CD14-positive monocyte (primary cell): ENCODE measurements at regions not wholly inside any gene's neighbourhood (a gene's known extent, or its start where the extent isn't known, plus 50 kb on each side); places are given as distances from the start of the nearest gene placed in this dataset.

Source experiments
- DNase-seq, 3 donors: peaks; one replicate each; pipeline ENCODE4 v3.0.0-alpha.2; 2011 to 2022
- H2AFZ ChIP-seq: 2 replicates; pipeline ENCODE4 v1.6.0; 2012; ENCODE audit warnings: mild to moderate bottlenecking, low read depth, low read length, inconsistent platforms; ENCODE audit not compliant: insufficient read depth, poor library complexity, severe bottlenecking
- H3K27ac ChIP-seq, 2 donors: 1 replicate in 1 of 2; 2 replicates in 1 of 2; pipeline ENCODE4 v1.5.1; 2012 to 2013; ENCODE audit warnings: low read length in 2 of 2, control low read depth in 1 of 2, inconsistent platforms in 1 of 2, low read depth in 1 of 2, mild to moderate bottlenecking in 1 of 2
- H3K27me3 ChIP-seq, 2 donors: one replicate each; pipeline versions ENCODE4 v1.6.0 to v1.6.1; 2011 to 2013; ENCODE audit warnings: low read length in 2 of 2; ENCODE audit not compliant: control insufficient read depth in 2 of 2, insufficient read depth in 2 of 2
- H3K36me3 ChIP-seq, 2 donors: replicated peaks in 1 of 2; 1 replicate in 1 of 2; 2 replicates in 1 of 2; pipeline versions ENCODE4 v1.5.1 to v1.6.1; 2012 to 2013; ENCODE audit warnings: low read length in 2 of 2, control low read depth in 1 of 2, inconsistent platforms in 1 of 2, mild to moderate bottlenecking in 1 of 2; ENCODE audit not compliant: insufficient read depth in 2 of 2, control insufficient read depth in 1 of 2
- H3K4me1 ChIP-seq, 2 donors: 1 replicate in 1 of 2; 2 replicates in 1 of 2; pipeline versions ENCODE4 v1.5.1 to v1.6.1; 2012 to 2013; ENCODE audit warnings: low read length in 2 of 2, control low read depth in 1 of 2, inconsistent platforms in 1 of 2, mild to moderate bottlenecking in 1 of 2, moderate library complexity in 1 of 2; ENCODE audit not compliant: insufficient read depth in 2 of 2, control insufficient read depth in 1 of 2
- H3K4me2 ChIP-seq: replicated peaks from 2 replicates; pipeline ENCODE3; 2012; ENCODE audit warnings: low read length, moderate library complexity, mild to moderate bottlenecking; ENCODE audit not compliant: poor library complexity, severe bottlenecking; ENCODE audit errors: extremely low read depth
- H3K4me3 ChIP-seq, 3 experiments: fragments of 200-600 bp in 1 of 3; sonication (generic) in 1 of 3; replicated peaks in 1 of 3; 1 replicate in 2 of 3; 2 replicates in 1 of 3; pipeline ENCODE4 v1.5.1; 2011 to 2013; ENCODE audit warnings: low read length in 3 of 3, mild to moderate bottlenecking in 3 of 3, control low read depth in 2 of 3, low read depth in 2 of 3, inconsistent platforms in 1 of 3, moderate library complexity in 1 of 3
- H3K79me2 ChIP-seq: 2 replicates; pipeline ENCODE4 v1.6.0; 2012; ENCODE audit warnings: mild to moderate bottlenecking, control low read depth, inconsistent platforms, low read length, moderate library complexity; ENCODE audit not compliant: insufficient read depth
- H3K9ac ChIP-seq: 2 replicates; pipeline ENCODE4 v1.6.0; 2017; ENCODE audit warnings: low read length, mild to moderate bottlenecking; ENCODE audit not compliant: insufficient read depth, poor library complexity, severe bottlenecking
- H3K9me3 ChIP-seq, 2 donors: replicated peaks in 1 of 2; 1 replicate in 1 of 2; 2 replicates in 1 of 2; pipeline versions ENCODE4 v1.5.1 to v1.6.1; 2012 to 2013; ENCODE audit warnings: low read length in 2 of 2, control low read depth in 1 of 2; ENCODE audit not compliant: control insufficient read depth in 1 of 2, insufficient read depth in 1 of 2
- H4K20me1 ChIP-seq: 2 replicates; pipeline ENCODE4 v1.6.0; 2012; ENCODE audit warnings: mild to moderate bottlenecking, low read length, control low read depth, moderate library complexity; ENCODE audit not compliant: insufficient read depth
- H3K27ac Mint-ChIP-seq, 7 donors: one replicate each; pipeline ENCODE4 v1.8.0; 2020; ENCODE audit warnings: mild to moderate bottlenecking in 7 of 7, mixed read lengths in 7 of 7, moderate library complexity in 6 of 7, inconsistent platforms in 2 of 7
- H3K27me3 Mint-ChIP-seq, 3 donors: one replicate each; pipeline ENCODE4 v1.8.0; 2021 to 2022; ENCODE audit warnings: low read depth in 3 of 3, mild to moderate bottlenecking in 3 of 3, mixed read lengths in 3 of 3, moderate library complexity in 3 of 3, inconsistent platforms in 1 of 3
- H3K36me3 Mint-ChIP-seq, 2 donors: one replicate each; pipeline ENCODE4 v1.8.0; 2020; ENCODE audit warnings: mixed read lengths in 2 of 2, inconsistent platforms in 1 of 2, mild to moderate bottlenecking in 1 of 2
- H3K4me1 Mint-ChIP-seq: one replicate; pipeline ENCODE4 v1.8.0; 2020; ENCODE audit warnings: mild to moderate bottlenecking, mixed read lengths
- H3K4me3 Mint-ChIP-seq, 2 donors: one replicate each; pipeline ENCODE4 v1.8.0; 2020; ENCODE audit warnings: mild to moderate bottlenecking in 2 of 2, mixed read lengths in 2 of 2, moderate library complexity in 1 of 2
- H3K9me3 Mint-ChIP-seq, 7 donors: one replicate each; pipeline ENCODE4 v1.8.0; 2020 to 2022; ENCODE audit warnings: mixed read lengths in 7 of 7, mild to moderate bottlenecking in 6 of 7, moderate library complexity in 6 of 7, inconsistent platforms in 2 of 7
- CTCF ChIP-seq: fragments of 200-600 bp; IDR thresholded peaks from one replicate; pipeline ENCODE4 v1.8.0; 2022; ENCODE audit warnings: antibody characterized with exemption, mild to moderate bottlenecking
- WGBS: methylation state at CpG from one replicate; pipeline ENCODE4 v1.1.5; 2013; ENCODE audit warnings: missing lambda C conversion rate; ENCODE audit not compliant: insufficient coverage; 5-methylcytosine and 5-hydroxymethylcytosine counted together
- intact Hi-C, 2 donors: fragments of 100-400 bp; cut with micrococcal nuclease; formaldehyde crosslinking; loops; one replicate each; pipeline versions ENCODE4 v1.15.0 to v1.15.1; 2023

DNA sequence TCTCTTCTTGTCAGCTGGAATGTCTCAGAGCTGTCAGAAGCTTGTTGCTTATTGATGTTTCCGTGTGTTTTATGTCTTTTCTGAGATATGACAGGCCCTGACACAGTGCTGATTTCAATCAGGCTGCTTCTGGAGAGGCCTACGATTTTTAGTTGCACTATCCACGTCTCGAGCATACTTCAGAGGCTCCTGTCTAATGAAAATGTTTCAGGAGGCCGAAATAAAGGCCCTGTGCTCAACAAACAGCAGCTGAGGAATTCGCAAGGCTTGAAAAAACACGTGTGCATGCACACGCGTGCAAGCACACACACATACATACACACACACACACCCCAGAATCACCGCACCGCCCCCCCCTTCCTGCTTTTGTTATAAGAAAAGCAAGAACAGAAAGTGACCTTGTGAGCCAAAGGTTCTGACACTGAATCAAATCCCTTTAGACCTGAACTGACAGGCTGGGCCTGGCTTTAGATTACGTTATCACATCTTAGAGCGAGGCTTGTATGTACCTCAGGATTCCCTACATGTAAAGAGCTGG lies 296.6 kb downstream of the NR2F2 start:
- no peak overlapping the region for H3K27ac ChIP-seq
- Mint-ChIP-seq H3K4me1 (no peaks in the 10 kb centered on the region), H3K4me3 (no peak overlapping the region), H3K27ac (no peak overlapping the region), H3K9me3 (no peaks in the 10 kb centered on the region), H3K27me3 (peaks cover 1 to 5% (median 3%) of the 10 kb centered on the region in 3 donors), H3K36me3 (no peaks in the 10 kb centered on the region)
- H3K9ac ChIP-seq: no peak overlapping the region
- H3K36me3 ChIP-seq: no peaks in the 10 kb centered on the region
- H3K79me2 ChIP-seq: no peaks in the 10 kb centered on the region
- no peak overlapping the region for H3K4me2 ChIP-seq
- WGBS: 87% methylated on average over 10 of the region's 13 CpGs
- H3K4me3 ChIP-seq: no peak overlapping the region
- H3K4me1 ChIP-seq: no peaks in the 10 kb centered on the region
- intact Hi-C loops: no loop called here
- H2AFZ ChIP-seq: no peak overlapping the region
- H3K27me3 ChIP-seq: peaks cover 0 to 2% of the 10 kb centered on the region in 2 donors
- H3K9me3 ChIP-seq: no peaks in the 10 kb centered on the region
- TF ChIP-seq CTCF: no peak
- H4K20me1 ChIP-seq: no peaks in the 10 kb centered on the region
- DNase-seq: no peak

DNA sequence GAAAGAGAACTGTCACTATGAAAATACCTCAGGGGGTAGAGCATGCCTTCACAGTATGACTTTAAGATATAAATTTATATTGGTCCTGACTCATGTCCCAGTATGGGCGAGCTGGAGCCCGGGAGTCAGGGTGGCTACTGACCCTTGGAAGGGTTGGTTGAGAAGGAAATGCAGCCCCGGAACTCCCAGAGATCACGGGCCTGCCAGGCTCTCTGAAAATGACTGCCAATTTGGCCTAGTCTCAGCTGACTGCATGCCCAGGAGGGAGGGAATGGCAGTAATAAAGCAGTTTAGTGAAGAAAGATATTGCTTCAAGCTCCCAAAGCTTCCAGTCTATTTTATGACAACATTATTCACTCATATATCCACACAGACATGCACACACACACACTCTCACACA lies 299.0 kb downstream of the NR2F2 start:
- no peak for TF ChIP-seq CTCF
- Histone ChIP-seq H3K36me3 (no peaks in the 10 kb centered on the region), H3K4me1 (no peaks in the 10 kb centered on the region), H3K79me2 (no peaks in the 10 kb centered on the region), H3K4me2 (no peak overlapping the region), H3K9ac (no peak overlapping the region), H3K27me3 (peaks cover 0 to 2% of the 10 kb centered on the region in 2 donors), H3K9me3 (no peaks in the 10 kb centered on the region), H3K27ac (no peak overlapping the region), H4K20me1 (no peaks in the 10 kb centered on the region), H2AFZ (no peak overlapping the region), H3K4me3 (no peak overlapping the region)
- H3K36me3 Mint-ChIP-seq: no peaks in the 10 kb centered on the region
- H3K9me3 Mint-ChIP-seq: peaks cover 0 to 2% (median 0%) of the 10 kb centered on the region in 7 donors
- H3K4me3 Mint-ChIP-seq: no peak overlapping the region
- peaks cover 0 to 4% (median 3%) of the 10 kb centered on the region in 3 donors for H3K27me3 Mint-ChIP-seq
- no peak overlapping the region for H3K27ac Mint-ChIP-seq
- 87% methylated on average over 4 of the region's 4 CpGs for WGBS
- intact Hi-C loops: no loop called here
- H3K4me1 Mint-ChIP-seq: no peaks in the 10 kb centered on the region
- no peak for DNase-seq
